ENCODE measurements at regions not wholly inside any gene's neighbourhood (a gene's known extent, or its start where the extent isn't known, plus 50 kb on each side); places are given as distances from the start of the nearest gene placed in this dataset.

- Histone ChIP-seq H3K4me3 (ENCODE audit: severe bottlenecking) (no peak overlapping the region), H3K36me3 (ENCODE audit: low read depth) (no peaks in the 10 kb centered on the region), H3K27me3 (ENCODE audit: insufficient read depth, poor library complexity, severe bottlenecking) (peaks cover 6% of the 10 kb centered on the region), H3K27ac (ENCODE audit: poor library complexity, severe bottlenecking) (no peak overlapping the region), H3K9me3 (ENCODE audit: severe bottlenecking) (no peaks in the 10 kb centered on the region), H3K4me1 (ENCODE audit: insufficient read depth, poor library complexity, severe bottlenecking) (no peaks in the 10 kb centered on the region)
- DNase-seq (ENCODE audit: low spot score) (no peak), ATAC-seq (ENCODE audit: low read depth) (no peak)
- TF ChIP-seq CTCF (IDR thresholded peaks at IDR 0.05; ENCODE audit: poor library complexity, severe bottlenecking): no peak
Measured at GRCh38 chr9:12060811-12061210, 632.4 kb upstream of the TYRP1 start.

DNA sequence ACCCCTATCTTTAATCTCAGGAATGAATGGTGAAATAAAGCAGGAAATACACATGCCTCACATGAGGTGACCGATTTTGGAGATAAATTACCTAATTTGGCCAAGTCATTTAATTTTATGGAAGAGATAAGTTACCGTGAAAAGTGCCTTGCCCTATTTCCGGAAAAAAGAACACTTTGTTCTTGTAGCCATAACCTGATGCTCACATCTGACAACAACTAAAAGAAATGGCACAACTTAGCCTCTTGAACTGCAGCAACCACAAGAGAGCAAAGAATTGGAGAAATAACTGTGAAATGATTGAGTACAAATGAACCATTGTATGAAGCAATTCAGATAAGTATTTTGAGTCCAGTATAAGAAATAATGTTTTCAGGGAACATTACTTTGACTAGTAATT, 628.1 kb upstream of the TYRP1 start:
- Histone ChIP-seq H3K4me1 (ENCODE audit: insufficient read depth, poor library complexity, severe bottlenecking) (no peaks in the 10 kb centered on the region), H3K9me3 (ENCODE audit: severe bottlenecking) (no peaks in the 10 kb centered on the region), H3K36me3 (ENCODE audit: low read depth) (no peaks in the 10 kb centered on the region), H3K27ac (ENCODE audit: poor library complexity, severe bottlenecking) (no peak overlapping the region), H3K27me3 (ENCODE audit: insufficient read depth, poor library complexity, severe bottlenecking) (peaks cover 6% of the 10 kb centered on the region), H3K4me3 (ENCODE audit: severe bottlenecking) (no peak overlapping the region)
- TF ChIP-seq CTCF (IDR thresholded peaks at IDR 0.05; ENCODE audit: poor library complexity, severe bottlenecking): no peak
- DNase-seq (ENCODE audit: low spot score) (no peak), ATAC-seq (ENCODE audit: low read depth) (no peak)

DNA sequence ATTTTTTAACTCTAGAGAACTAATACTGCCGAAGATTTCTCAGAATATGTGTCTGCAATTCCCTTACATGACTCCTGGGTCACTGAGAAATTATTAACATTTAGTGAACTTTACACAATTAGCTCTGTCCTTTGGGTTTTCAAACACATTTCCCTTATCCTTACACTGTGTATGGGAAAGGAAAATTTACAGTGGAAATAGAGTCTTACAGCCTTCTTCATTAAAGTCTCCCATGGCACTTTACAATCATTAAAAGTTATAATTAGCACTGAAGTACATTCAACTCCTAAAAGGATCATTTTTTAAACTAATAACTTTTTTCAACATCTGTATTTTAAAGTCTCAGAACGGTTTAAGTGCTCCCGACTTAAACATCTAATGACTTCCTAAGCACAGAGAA, 627.5 kb upstream of the TYRP1 start:
- ATAC-seq (ENCODE audit: low read depth) (no peak), DNase-seq (ENCODE audit: low spot score) (no peak)
- Histone ChIP-seq H3K4me1 (ENCODE audit: insufficient read depth, poor library complexity, severe bottlenecking) (no peaks in the 10 kb centered on the region), H3K9me3 (ENCODE audit: severe bottlenecking) (no peaks in the 10 kb centered on the region), H3K36me3 (ENCODE audit: low read depth) (no peaks in the 10 kb centered on the region), H3K4me3 (ENCODE audit: severe bottlenecking) (no peak overlapping the region), H3K27ac (ENCODE audit: poor library complexity, severe bottlenecking) (no peak overlapping the region), H3K27me3 (ENCODE audit: insufficient read depth, poor library complexity, severe bottlenecking) (peaks cover 6% of the 10 kb centered on the region)
- TF ChIP-seq CTCF (IDR thresholded peaks at IDR 0.05; ENCODE audit: poor library complexity, severe bottlenecking): no peak

DNA sequence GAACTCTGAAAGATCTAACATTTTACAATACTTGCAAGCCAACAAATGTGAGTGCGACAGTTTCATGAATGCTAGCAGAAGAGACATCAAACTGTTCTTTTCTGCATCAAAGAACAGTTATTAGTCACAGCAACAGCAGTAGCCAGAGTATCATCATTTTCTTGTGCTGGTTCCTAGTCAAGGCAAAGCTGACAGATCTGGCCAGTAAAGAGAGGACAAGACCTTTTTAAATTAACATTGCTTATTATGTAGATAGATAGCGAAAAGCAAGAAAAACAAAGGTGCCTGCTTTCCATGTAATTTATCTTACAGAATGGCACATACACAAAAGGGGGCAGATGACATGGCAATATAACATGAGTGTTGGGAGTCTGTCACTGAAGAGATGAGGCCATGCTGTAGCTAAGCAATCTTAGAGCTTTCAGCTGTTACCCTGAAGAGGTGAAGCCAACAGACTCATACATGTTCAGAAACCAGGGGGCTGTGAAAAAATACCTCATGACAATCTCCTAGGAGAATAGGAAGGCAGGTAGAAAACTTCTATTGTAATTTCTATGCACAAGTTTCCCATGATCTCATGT, 626.6 kb upstream of the TYRP1 start:
- Histone ChIP-seq H3K4me1 (ENCODE audit: insufficient read depth, poor library complexity, severe bottlenecking) (no peaks in the 10 kb centered on the region), H3K27me3 (ENCODE audit: insufficient read depth, poor library complexity, severe bottlenecking) (peaks cover 6% of the 10 kb centered on the region), H3K27ac (ENCODE audit: poor library complexity, severe bottlenecking) (no peak overlapping the region), H3K4me3 (ENCODE audit: severe bottlenecking) (no peak overlapping the region), H3K9me3 (ENCODE audit: severe bottlenecking) (no peaks in the 10 kb centered on the region), H3K36me3 (ENCODE audit: low read depth) (no peaks in the 10 kb centered on the region)
- no peak for TF ChIP-seq CTCF (IDR thresholded peaks at IDR 0.05; ENCODE audit: poor library complexity, severe bottlenecking)
- DNase-seq (ENCODE audit: low spot score) (no peak), ATAC-seq (ENCODE audit: low read depth) (no peak)

GRCh38 chr9:12069366-12069765, 623.8 kb upstream of the TYRP1 start:
- Histone ChIP-seq H3K27me3 (ENCODE audit: insufficient read depth, poor library complexity, severe bottlenecking) (no peaks in the 10 kb centered on the region), H3K36me3 (ENCODE audit: low read depth) (no peaks in the 10 kb centered on the region), H3K4me1 (ENCODE audit: insufficient read depth, poor library complexity, severe bottlenecking) (no peaks in the 10 kb centered on the region), H3K27ac (ENCODE audit: poor library complexity, severe bottlenecking) (no peak overlapping the region), H3K9me3 (ENCODE audit: severe bottlenecking) (no peaks in the 10 kb centered on the region), H3K4me3 (ENCODE audit: severe bottlenecking) (no peak overlapping the region)
- no peak for ATAC-seq (ENCODE audit: low read depth)
- DNase-seq (ENCODE audit: low spot score): no peak
- no peak for TF ChIP-seq CTCF (IDR thresholded peaks at IDR 0.05; ENCODE audit: poor library complexity, severe bottlenecking)

Measured in RWPE2 (cell line).